ENCODE measurements at regions not wholly inside any gene's neighbourhood (a gene's known extent, or its start where the extent isn't known, plus 50 kb on each side); places are given as distances from the start of the nearest gene placed in this dataset.

- H3K9me3 ChIP-seq (ENCODE audit: control insufficient read depth, insufficient read depth, low read depth, low read length): no peaks in the 10 kb centered on the region
- no peak for DNase-seq (ENCODE audit: low read depth, low spot score)
- H3K4me1 ChIP-seq (ENCODE audit: control insufficient read depth, insufficient read depth, low read length): no peaks in the 10 kb centered on the region
- no peaks in the 10 kb centered on the region for H3K36me3 ChIP-seq (ENCODE audit: control insufficient read depth, insufficient read depth, low read length)
- POLR2A ChIA-PET: no interaction called here
- no peak for TF ChIP-seq SIN3A (IDR thresholded peaks at IDR 0.05; ENCODE audit: borderline replicate concordance, insufficient read depth, low read depth, low read length)
- TF ChIP-seq REST (IDR thresholded peaks at IDR 0.05; ENCODE audit: insufficient read depth in 1 of 2, low read depth in 2 of 2, low read length in 1 of 2): 0 out of 4 replicates have a peak, but pooled peaks of 1 of the 2 experiments have one; percentile 30
- H3K4me3 ChIP-seq (ENCODE audit: low read depth in 2 of 2, low read length in 2 of 2): no peak overlapping the region
- in situ Hi-C loops (cut with HindIII; ENCODE audit: low pct_unique_long_range_greater_than_20kb, low sequenced_read_pairs) (no loop called here), intact Hi-C loops (cut with micrococcal nuclease; ENCODE audit: unreplicated experiment) (no loop called here)
- H3K27ac ChIP-seq (ENCODE audit: low read length): no peak overlapping the region
- ATAC-seq: no peak
- CTCF ChIA-PET: no interaction called here
- H3K27me3 ChIP-seq (ENCODE audit: control insufficient read depth, insufficient read depth, low read length): no peaks in the 10 kb centered on the region
- no TSS peak for BruUV-seq (replicated peaks)
Measured at GRCh38 chr13:76632401-76633044, 253.7 kb downstream of the KCTD12 start.

GRCh38 chr13:76630629-76631230 lies 255.5 kb downstream of the KCTD12 start:
- Histone ChIP-seq H3K27ac (ENCODE audit: low read length) (no peak overlapping the region), H3K4me3 (ENCODE audit: low read depth in 2 of 2, low read length in 2 of 2) (no peak overlapping the region), H3K4me1 (ENCODE audit: control insufficient read depth, insufficient read depth, low read length) (no peaks in the 10 kb centered on the region), H3K27me3 (ENCODE audit: control insufficient read depth, insufficient read depth, low read length) (no peaks in the 10 kb centered on the region), H3K36me3 (ENCODE audit: control insufficient read depth, insufficient read depth, low read length) (no peaks in the 10 kb centered on the region), H3K9me3 (ENCODE audit: control insufficient read depth, insufficient read depth, low read depth, low read length) (no peaks in the 10 kb centered on the region)
- ChIA-PET CTCF (no interaction called here), POLR2A (no interaction called here)
- no peak for TF ChIP-seq POLR2AphosphoS5 (IDR thresholded peaks at IDR 0.05; ENCODE audit: low read depth, low read length)
- TF ChIP-seq CTCF (IDR thresholded peaks at IDR 0.05): no peak
- no peak for TF ChIP-seq REST (IDR thresholded peaks at IDR 0.05; ENCODE audit: insufficient read depth in 1 of 2, low read depth in 2 of 2, low read length in 1 of 2)
- no peak for TF ChIP-seq SIN3A (IDR thresholded peaks at IDR 0.05; ENCODE audit: borderline replicate concordance, insufficient read depth, low read depth, low read length)
- TF ChIP-seq TCF7L2 (IDR thresholded peaks at IDR 0.05; ENCODE audit: low read depth, low read length): no peak
- intact Hi-C loops (cut with micrococcal nuclease; ENCODE audit: unreplicated experiment): no loop called here
- DNase-seq (ENCODE audit: low read depth, low spot score): no peak
- no TSS peak for BruUV-seq (replicated peaks)
- no peak for ATAC-seq
- in situ Hi-C loops (cut with HindIII; ENCODE audit: low pct_unique_long_range_greater_than_20kb, low sequenced_read_pairs): no loop called here

All from Panc1 (cell line).